H1 (cell line): ENCODE measurements at regions not wholly inside any gene's neighbourhood (a gene's known extent, or its start where the extent isn't known, plus 50 kb on each side); places are given as distances from the start of the nearest gene placed in this dataset.

Experiments used
- CTCF ChIA-PET: fragments of 300-600 bp; sonication (Branson Sonifier 250); formaldehyde crosslinking; loops from one replicate; lab custom pipeline; 2021; ENCODE audit not compliant: partially characterized antibody; lab: Charles Lee
- POLR2A ChIA-PET: fragments of 300-600 bp; sonication (Branson Sonifier 250); formaldehyde crosslinking; loops from one replicate; lab custom pipeline; 2021; ENCODE audit warnings: inconsistent platforms; ENCODE audit not compliant: partially characterized antibody; lab: Charles Lee
- DNase-seq, 2 experiments: peaks; one replicate each; pipeline versions ENCODE4 v3.0.0 to v3.0.0-alpha.2; 2010 to 2022; ENCODE audit warnings: low spot score in 2 of 2, low read depth in 1 of 2, mixed read lengths in 1 of 2
- FAIRE-seq: peaks from 2 replicates; lab custom pipeline; 2011; peaks lifted over from hg19 to GRCh38; lab: Jason Lieb, UNC
- H2AFZ ChIP-seq: 2 replicates; pipeline ENCODE4 v1.8.1; 2012; ENCODE audit warnings: low read length, inconsistent platforms
- H2AK5ac ChIP-seq: 2 replicates; pipeline ENCODE4 v1.6.1; 2013; ENCODE audit warnings: low read depth, low read length
- H2BK120ac ChIP-seq: replicated peaks from 2 replicates; pipeline ENCODE3; 2013; ENCODE audit warnings: low read depth, low read length, inconsistent platforms
- H2BK12ac ChIP-seq: 2 replicates; pipeline ENCODE4 v1.6.1; 2013; ENCODE audit warnings: low read depth, low read length
- H2BK15ac ChIP-seq: 2 replicates; pipeline ENCODE4 v1.6.1; 2013; ENCODE audit warnings: low read length
- H2BK20ac ChIP-seq: 2 replicates; pipeline ENCODE4 v1.6.1; 2013; ENCODE audit warnings: low read length
- H2BK5ac ChIP-seq: 2 replicates; pipeline ENCODE4 v1.6.1; 2013; ENCODE audit warnings: low read depth, low read length
- H3K14ac ChIP-seq: 2 replicates; pipeline ENCODE4 v1.6.1; 2013; ENCODE audit warnings: inconsistent platforms; ENCODE audit not compliant: insufficient read length
- H3K18ac ChIP-seq: 2 replicates; pipeline ENCODE4 v1.6.1; 2013; ENCODE audit warnings: low read length; ENCODE audit errors: extremely low read depth
- H3K23ac ChIP-seq: 2 replicates; pipeline ENCODE4 v1.6.1; 2013; ENCODE audit warnings: inconsistent platforms; ENCODE audit not compliant: insufficient read length
- H3K23me2 ChIP-seq: 2 replicates; pipeline ENCODE4 v1.6.1; 2013; ENCODE audit warnings: low read depth, low read length
- H3K27ac ChIP-seq: 2 replicates; pipeline ENCODE4 v1.6.1; 2011; ENCODE audit warnings: low read depth, low read length, inconsistent platforms
- H3K27me3 ChIP-seq, 4 experiments: replicated peaks in 1 of 4; 1 replicate in 1 of 4; 2 replicates in 3 of 4; pipeline versions ENCODE4 v1.6.1 to v1.8.1; 2011 to 2013; ENCODE audit warnings: low read length in 3 of 4, mild to moderate bottlenecking in 3 of 4, inconsistent platforms in 2 of 4, mixed read lengths in 2 of 4, moderate library complexity in 1 of 4; ENCODE audit not compliant: control insufficient read depth in 3 of 4, insufficient read depth in 3 of 4; ENCODE audit errors: extremely low read depth in 1 of 4
- H3K36me3 ChIP-seq, 4 experiments: 2 replicates each; pipeline versions ENCODE4 v1.6.1 to v1.8.1; 2011 to 2013; ENCODE audit warnings: mild to moderate bottlenecking in 4 of 4, low read length in 3 of 4, moderate library complexity in 2 of 4, control low read depth in 1 of 4, inconsistent platforms in 1 of 4; ENCODE audit not compliant: insufficient read depth in 4 of 4, control insufficient read depth in 2 of 4
- H3K4ac ChIP-seq: replicated peaks from 2 replicates; pipeline ENCODE3; 2013; ENCODE audit warnings: low read length, low read depth, mixed read lengths, inconsistent platforms; ENCODE audit not compliant: insufficient read length
- H3K4me1 ChIP-seq, 4 experiments: replicated peaks in 1 of 4; 1 replicate in 1 of 4; 2 replicates in 3 of 4; pipeline versions ENCODE4 v1.6.1 to v1.8.1; 2011 to 2013; ENCODE audit warnings: low read length in 3 of 4, inconsistent platforms in 2 of 4, mixed read lengths in 1 of 4; ENCODE audit not compliant: insufficient read depth in 4 of 4, control insufficient read depth in 3 of 4
- H3K4me2 ChIP-seq, 2 experiments: 2 replicates each; pipeline versions ENCODE4 v1.6.1 to v1.8.1; 2011 to 2013; ENCODE audit warnings: low read depth in 2 of 2, low read length in 2 of 2, control low read depth in 1 of 2, inconsistent platforms in 1 of 2, mild to moderate bottlenecking in 1 of 2; ENCODE audit not compliant: insufficient read depth in 1 of 2
- H3K4me3 ChIP-seq, 4 experiments: fragments of 200-600, 300-600 bp in 1 of 4; sonication (generic), shearing (Covaris generic), sonication (Bioruptor Twin) in 1 of 4; 2 replicates each; pipeline versions ENCODE4 v1.5.1 to v1.8.1; 2011 to 2016; ENCODE audit warnings: low read length in 4 of 4, low read depth in 3 of 4, control low read depth in 2 of 4, inconsistent platforms in 2 of 4, mild to moderate bottlenecking in 2 of 4, mixed read lengths in 1 of 4, moderate library complexity in 1 of 4; ENCODE audit not compliant: insufficient read depth in 2 of 4; ENCODE audit errors: extremely low read depth in 1 of 4
- H3K56ac ChIP-seq: replicated peaks from 2 replicates; pipeline ENCODE3; 2013; ENCODE audit warnings: low read depth, mild to moderate bottlenecking, mixed read lengths, low read length, inconsistent platforms; ENCODE audit not compliant: insufficient read length
- H3K79me1 ChIP-seq: 2 replicates; pipeline ENCODE4 v1.6.1; 2013; ENCODE audit warnings: low read depth, low read length, control low read depth
- H3K79me2 ChIP-seq, 2 experiments: 2 replicates each; pipeline versions ENCODE4 v1.6.1 to v1.8.1; 2012 to 2013; ENCODE audit warnings: low read length in 2 of 2, mild to moderate bottlenecking in 2 of 2, inconsistent platforms in 1 of 2; ENCODE audit not compliant: insufficient read depth in 2 of 2, control insufficient read depth in 1 of 2
- H3K9ac ChIP-seq, 4 experiments: replicated peaks in 1 of 4; 1 replicate in 1 of 4; 2 replicates in 3 of 4; pipeline versions ENCODE4 v1.6.1 to v1.8.1; 2011 to 2013; ENCODE audit warnings: low read depth in 3 of 4, low read length in 3 of 4, control low read depth in 2 of 4, mild to moderate bottlenecking in 2 of 4, moderate library complexity in 2 of 4, inconsistent platforms in 1 of 4; ENCODE audit errors: extremely low read depth in 1 of 4
- H3K9me3 ChIP-seq, 2 experiments: 2 replicates each; pipeline versions ENCODE4 v1.6.1 to v1.8.1; 2012 to 2013; ENCODE audit warnings: mild to moderate bottlenecking in 2 of 2, moderate library complexity in 2 of 2, control low read depth in 1 of 2, inconsistent platforms in 1 of 2, low read depth in 1 of 2, low read length in 1 of 2, mixed read lengths in 1 of 2; ENCODE audit not compliant: insufficient read depth in 2 of 2
- H4K20me1 ChIP-seq, 2 experiments: replicated peaks in 1 of 2; 2 replicates each; pipeline versions ENCODE3 to v1.8.1; 2011 to 2013; ENCODE audit warnings: inconsistent platforms in 2 of 2, low read length in 2 of 2, mild to moderate bottlenecking in 1 of 2; ENCODE audit not compliant: insufficient read depth in 2 of 2, control insufficient read depth in 1 of 2
- H4K5ac ChIP-seq: 2 replicates; pipeline ENCODE4 v1.6.1; 2013; ENCODE audit warnings: low read length, low read depth, mixed read lengths, inconsistent platforms; ENCODE audit not compliant: insufficient read length
- H4K8ac ChIP-seq: 2 replicates; pipeline ENCODE4 v1.8.0; 2013; ENCODE audit warnings: mild to moderate bottlenecking, moderate library complexity, low read length, inconsistent platforms; ENCODE audit not compliant: insufficient read depth; ENCODE audit errors: extremely low read depth
- H4K91ac ChIP-seq: replicated peaks from 2 replicates; pipeline ENCODE3; 2013; ENCODE audit warnings: low read length, mixed read lengths, inconsistent platforms; ENCODE audit not compliant: insufficient read length
- CHD2 ChIP-seq: IDR thresholded peaks from 2 replicates; pipeline ENCODE4 v1.6.1; 2012; ENCODE audit warnings: low read length, improper control_type of control experiment
- E2F6 ChIP-seq: IDR thresholded peaks from 2 replicates; pipeline ENCODE4 v1.6.1; 2012; ENCODE audit warnings: inconsistent platforms
- EGR1 ChIP-seq: IDR thresholded peaks from 2 replicates; pipeline ENCODE4 v1.6.1; 2011; ENCODE audit warnings: low read depth, low read length, borderline replicate concordance
- POU5F1 ChIP-seq: IDR thresholded peaks from 2 replicates; pipeline ENCODE4 v1.6.1; 2011; ENCODE audit warnings: low read depth, mild to moderate bottlenecking, low read length, moderate library complexity
- RAD21 ChIP-seq, 2 experiments: IDR thresholded peaks in 1 of 2; conservative IDR thresholded peaks in 1 of 2; 2 replicates each; pipeline ENCODE4 v1.6.1; 2011; ENCODE audit warnings: low read depth in 2 of 2, low read length in 2 of 2, improper control_type of control experiment in 1 of 2, inconsistent platforms in 1 of 2, mild to moderate bottlenecking in 1 of 2, moderate library complexity in 1 of 2
- RBBP5 ChIP-seq: IDR thresholded peaks from 2 replicates; pipeline ENCODE4 v1.7.1; 2012; ENCODE audit warnings: low read depth, mild to moderate bottlenecking, inconsistent platforms, low read length, moderate library complexity, borderline replicate concordance
- SIN3A ChIP-seq, 2 experiments: IDR thresholded peaks in 1 of 2; conservative IDR thresholded peaks in 1 of 2; 2 replicates each; pipeline ENCODE4 v1.6.1; 2011 to 2012; ENCODE audit warnings: low read length in 2 of 2, improper control_type of control experiment in 1 of 2, low read depth in 1 of 2, mild to moderate bottlenecking in 1 of 2
- SIRT6 ChIP-seq: IDR thresholded peaks from one replicate; pipeline ENCODE4 v1.7.1; 2012; ENCODE audit warnings: low read length, inconsistent platforms
- WGBS, 2 experiments: shearing (Covaris generic) in 1 of 2; methylation state at CpG; one replicate each; pipeline versions ENCODE4 v1.1.6 to v1.1.7; 2013 to 2015; ENCODE audit warnings: low lambda C conversion rate in 2 of 2, mixed read lengths in 2 of 2, inconsistent platforms in 1 of 2, low coverage in 1 of 2, missing lambda C conversion rate in 1 of 2; ENCODE audit not compliant: insufficient replicate concordance in 2 of 2, insufficient coverage in 1 of 2, insufficient read length in 1 of 2; ENCODE audit errors: extremely low coverage in 1 of 2, missing lambda C conversion rate in 1 of 2; 5-methylcytosine and 5-hydroxymethylcytosine counted together
- TF ChIP-seq, protein P1 (sequence below): IDR thresholded peaks from 2 replicates; pipeline ENCODE4 v1.6.1; 2011; ENCODE audit warnings: low read length, improper control_type of control experiment

GRCh38 chrX:28223991-28224390 lies 242.7 kb upstream of the DCAF8L1 start:
- no peak overlapping the region for H3K4ac ChIP-seq
- no peak overlapping the region for H2BK15ac ChIP-seq
- no peaks in the 10 kb centered on the region for H3K79me2 ChIP-seq
- no peak for TF ChIP-seq RAD21 (IDR thresholded peaks at IDR 0.05 in 1 of 2, conservative IDR thresholded peaks at IDR 0.05 in 1 of 2; ENCODE audit: low read depth in 2 of 2, low read length in 2 of 2)
- no peak for TF ChIP-seq EGR1
- TF ChIP-seq, protein P1, sequence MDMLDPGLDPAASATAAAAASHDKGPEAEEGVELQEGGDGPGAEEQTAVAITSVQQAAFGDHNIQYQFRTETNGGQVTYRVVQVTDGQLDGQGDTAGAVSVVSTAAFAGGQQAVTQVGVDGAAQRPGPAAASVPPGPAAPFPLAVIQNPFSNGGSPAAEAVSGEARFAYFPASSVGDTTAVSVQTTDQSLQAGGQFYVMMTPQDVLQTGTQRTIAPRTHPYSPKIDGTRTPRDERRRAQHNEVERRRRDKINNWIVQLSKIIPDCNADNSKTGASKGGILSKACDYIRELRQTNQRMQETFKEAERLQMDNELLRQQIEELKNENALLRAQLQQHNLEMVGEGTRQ: no peak
- TF ChIP-seq CHD2: no peak
- TF ChIP-seq SIN3A (conservative IDR thresholded peaks at IDR 0.05 in 1 of 2, IDR thresholded peaks at IDR 0.05 in 1 of 2; ENCODE audit: low read depth in 1 of 2, low read length in 2 of 2): no peak
- TF ChIP-seq SIRT6: no peak
- TF ChIP-seq E2F6: no peak
- TF ChIP-seq POU5F1: no peak
- no peak for TF ChIP-seq RBBP5
- no peaks in the 10 kb centered on the region for H3K23me2 ChIP-seq
- H3K4me3 ChIP-seq: no peak overlapping the region
- H2AFZ ChIP-seq: no peak overlapping the region
- ChIA-PET CTCF (no interaction called here), POLR2A (no interaction called here)
- H3K14ac ChIP-seq: no peak overlapping the region
- H2BK20ac ChIP-seq: no peak overlapping the region
- H3K9me3 ChIP-seq: no peaks in the 10 kb centered on the region
- H3K18ac ChIP-seq: no peak overlapping the region
- H3K79me1 ChIP-seq: no peaks in the 10 kb centered on the region
- H2BK5ac ChIP-seq: no peak overlapping the region
- H3K23ac ChIP-seq: no peak overlapping the region
- H4K5ac ChIP-seq: no peak overlapping the region
- no peak overlapping the region for H3K56ac ChIP-seq
- no peak overlapping the region for H2BK120ac ChIP-seq
- H4K91ac ChIP-seq: no peak overlapping the region
- H2AK5ac ChIP-seq: no peak overlapping the region
- H3K27me3 ChIP-seq: no peaks in the 10 kb centered on the region
- no peak overlapping the region for H3K9ac ChIP-seq
- no peak overlapping the region for H2BK12ac ChIP-seq
- H3K27ac ChIP-seq: no peak overlapping the region
- WGBS, 2 experiments: 83% methylated on average over 3 of the region's 3 CpGs; no CpG with 5 or more reads in 1 of the 2 experiments
- H3K36me3 ChIP-seq: no peaks in the 10 kb centered on the region
- no peak overlapping the region for H3K4me2 ChIP-seq
- FAIRE-seq: no peak
- DNase-seq: no peak
- H4K20me1 ChIP-seq: no peaks in the 10 kb centered on the region
- no peak overlapping the region for H4K8ac ChIP-seq
- H3K4me1 ChIP-seq: no peaks in the 10 kb centered on the region
